ENCODE measurements at regions not wholly inside any gene's neighbourhood (a gene's known extent, or its start where the extent isn't known, plus 50 kb on each side); places are given as distances from the start of the nearest gene placed in this dataset.

- Histone ChIP-seq H4K8ac (ENCODE audit: low read depth in 2 of 2, low read length in 2 of 2) (no peak overlapping the region), H3K27me3 (ENCODE audit: control insufficient read depth, insufficient read depth, low read length) (no peaks in the 10 kb centered on the region), H3K4ac (ENCODE audit: low read depth, low read length) (no peak overlapping the region), H3K79me1 (ENCODE audit: low read depth in 1 of 2, low read length in 2 of 2) (no peaks in the 10 kb centered on the region), H2BK20ac (ENCODE audit: low read depth, low read length) (no peak overlapping the region), H3K23ac (ENCODE audit: low read depth, low read length) (no peak overlapping the region), H2AK9ac (replicated peaks; ENCODE audit: low read depth, low read length, poor library complexity) (no peak overlapping the region), H3K4me3 (ENCODE audit: insufficient read depth, low read depth, low read length) (no peak overlapping the region), H3K14ac (replicated peaks; ENCODE audit: low read depth, low read length) (no peak overlapping the region), H3K9ac (ENCODE audit: low read depth, low read length) (no peak overlapping the region), H4K5ac (ENCODE audit: low read depth, low read length) (no peak overlapping the region), H3K9me3 (ENCODE audit: control insufficient read depth, insufficient read depth, low read length) (no peaks in the 10 kb centered on the region), H3K27ac (ENCODE audit: insufficient read depth, low read length) (no peak overlapping the region), H2BK120ac (ENCODE audit: low read depth, low read length) (no peak overlapping the region), H2BK5ac (ENCODE audit: low read depth, low read length, poor library complexity, severe bottlenecking) (no peak overlapping the region), H2AK5ac (ENCODE audit: low read depth, low read length) (no peak overlapping the region), H3K4me2 (ENCODE audit: low read depth, low read length) (no peak overlapping the region), H2BK15ac (ENCODE audit: low read depth, low read length) (no peak overlapping the region), H2AFZ (replicated peaks; ENCODE audit: low read length, poor library complexity) (no peak overlapping the region), H3K36me3 (ENCODE audit: control insufficient read depth, insufficient read depth, low read length) (no peaks in the 10 kb centered on the region), H3K4me1 (ENCODE audit: control insufficient read depth, insufficient read depth, low read length) (no peaks in the 10 kb centered on the region), H3K56ac (ENCODE audit: extremely low read depth, insufficient read depth, low read length) (no peak overlapping the region), H4K20me1 (ENCODE audit: insufficient read depth, low read length) (no peaks in the 10 kb centered on the region), H3K9me1 (ENCODE audit: insufficient read depth, low read length) (no peaks in the 10 kb centered on the region), H4K91ac (ENCODE audit: insufficient read depth, low read depth, low read length) (no peak overlapping the region), H3K18ac (ENCODE audit: low read depth, low read length) (no peak overlapping the region)
- no TSS peak for BruUV-seq (replicated peaks)
- ATAC-seq (ENCODE audit: low read depth), result no peak
- no peak for DNase-seq
- intact Hi-C loops (cut with micrococcal nuclease) (no loop called here), dilution Hi-C loops (cut with HindIII; ENCODE audit: low sequenced_read_pairs, unreplicated experiment) (no loop called here), in situ Hi-C loops (cut with MboI; ENCODE audit: low sequenced_read_pairs) (no loop called here)
- no peak for TF ChIP-seq CEBPB (IDR thresholded peaks at IDR 0.05; ENCODE audit: low read depth, low read length)
- no peak for TF ChIP-seq MAZ (IDR thresholded peaks at IDR 0.05; ENCODE audit: borderline replicate concordance, low read depth, low read length)
- TF ChIP-seq RCOR1 (IDR thresholded peaks at IDR 0.05; ENCODE audit: insufficient replicate concordance, low read length), result no peak
- no peak for TF ChIP-seq CHD1 (IDR thresholded peaks at IDR 0.05; ENCODE audit: low read depth, low read length)
- TF ChIP-seq MAFK (IDR thresholded peaks at IDR 0.05; ENCODE audit: low read depth, low read length), result no peak
- no peak for TF ChIP-seq SMC3 (IDR thresholded peaks at IDR 0.05; ENCODE audit: low read depth, low read length)
- POLR2A ChIA-PET (ENCODE audit: unreplicated experiment), result no interaction called here
- CTCF ChIA-PET, result no interaction called here
Measured at GRCh38 chr2:223166215-223166493, 114.2 kb downstream of the KCNE4 start.

All from IMR-90 (cell line).